HL-60 (cell line): ENCODE measurements at regions not wholly inside any gene's neighbourhood (a gene's known extent, or its start where the extent isn't known, plus 50 kb on each side); places are given as distances from the start of the nearest gene placed in this dataset.

Experiments
- DNase-seq, 2 experiments: peaks; one replicate each; pipeline ENCODE4 v3.0.0-alpha.2; 2010 to 2020; ENCODE audit warnings: low read depth in 1 of 2, low spot score in 1 of 2
- H3K27ac ChIP-seq: fragments of 250-450 bp; sonication (Bioruptor Pico); replicated peaks from 2 replicates; pipeline ENCODE4 v1.5.1; 2020; ENCODE audit warnings: mild to moderate bottlenecking, moderate library complexity
- H3K27me3 ChIP-seq: fragments of 250-450 bp; sonication (Bioruptor Pico); 2 replicates; pipeline ENCODE4 v1.5.1; 2021; ENCODE audit warnings: mild to moderate bottlenecking, moderate library complexity; ENCODE audit not compliant: insufficient read depth, poor library complexity, severe bottlenecking
- H3K4me3 ChIP-seq: replicated peaks from 2 replicates; pipeline ENCODE4 v1.5.1; 2011; ENCODE audit warnings: mild to moderate bottlenecking, control low read depth, low read length; ENCODE audit not compliant: insufficient read depth
- GABPA ChIP-seq: IDR thresholded peaks from 2 replicates; pipeline ENCODE4 v1.6.1; 2012; ENCODE audit warnings: low read depth
- POLR2AphosphoS5 ChIP-seq: IDR thresholded peaks from 2 replicates; pipeline ENCODE4 v1.6.1; 2012; ENCODE audit warnings: low read depth
- SPI1 ChIP-seq: IDR thresholded peaks from 2 replicates; pipeline ENCODE4 v1.6.1; 2012; ENCODE audit warnings: low read depth, mild to moderate bottlenecking, borderline replicate concordance
- TF ChIP-seq, protein P1 (sequence below): IDR thresholded peaks from 2 replicates; pipeline ENCODE4 v1.6.1; 2012; ENCODE audit warnings: low read depth; ENCODE audit not compliant: insufficient replicate concordance
- TF ChIP-seq, protein P2 (sequence below): IDR thresholded peaks from one replicate; pipeline ENCODE4 v1.5.1; 2011; ENCODE audit warnings: low read length, control low read depth, inconsistent platforms; ENCODE audit not compliant: insufficient read depth

DNA sequence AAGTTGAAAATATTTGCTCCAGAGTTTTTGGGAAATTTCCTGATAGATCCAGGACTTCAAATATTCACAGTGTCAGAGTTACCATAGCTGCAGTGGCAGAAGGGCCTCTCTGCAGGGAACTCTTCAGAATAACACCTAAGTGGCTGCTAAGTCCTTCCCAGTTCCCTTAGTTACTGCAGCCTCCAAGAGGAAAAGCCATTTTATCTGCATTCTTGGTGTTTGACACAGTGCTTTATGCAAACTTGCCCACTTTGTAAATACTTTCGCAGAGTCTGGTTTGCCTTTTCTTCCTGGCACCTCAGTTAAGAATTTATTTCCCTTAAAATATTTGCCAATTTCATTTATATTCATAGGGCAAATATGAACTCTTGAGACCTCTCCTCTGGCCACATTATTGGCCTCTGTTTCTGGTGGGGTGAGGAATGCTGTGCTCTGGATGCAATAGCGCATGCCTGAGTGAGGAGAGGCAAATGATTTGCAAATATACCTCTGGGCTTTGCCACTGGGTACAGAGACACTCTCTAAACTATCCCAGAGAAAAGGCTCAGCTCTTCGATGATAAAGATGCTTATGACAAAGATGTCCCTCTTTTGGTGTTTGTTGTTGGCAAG lies 566.3 kb upstream of the NR3C2 start:
- DNase-seq = no peak
- Histone ChIP-seq H3K27me3 (no peaks in the 10 kb centered on the region), H3K4me3 (no peak overlapping the region), H3K27ac (no peak overlapping the region)
- TF ChIP-seq POLR2AphosphoS5 (no peak), GABPA (no peak), SPI1 (no peak)
- TF ChIP-seq, protein P1, sequence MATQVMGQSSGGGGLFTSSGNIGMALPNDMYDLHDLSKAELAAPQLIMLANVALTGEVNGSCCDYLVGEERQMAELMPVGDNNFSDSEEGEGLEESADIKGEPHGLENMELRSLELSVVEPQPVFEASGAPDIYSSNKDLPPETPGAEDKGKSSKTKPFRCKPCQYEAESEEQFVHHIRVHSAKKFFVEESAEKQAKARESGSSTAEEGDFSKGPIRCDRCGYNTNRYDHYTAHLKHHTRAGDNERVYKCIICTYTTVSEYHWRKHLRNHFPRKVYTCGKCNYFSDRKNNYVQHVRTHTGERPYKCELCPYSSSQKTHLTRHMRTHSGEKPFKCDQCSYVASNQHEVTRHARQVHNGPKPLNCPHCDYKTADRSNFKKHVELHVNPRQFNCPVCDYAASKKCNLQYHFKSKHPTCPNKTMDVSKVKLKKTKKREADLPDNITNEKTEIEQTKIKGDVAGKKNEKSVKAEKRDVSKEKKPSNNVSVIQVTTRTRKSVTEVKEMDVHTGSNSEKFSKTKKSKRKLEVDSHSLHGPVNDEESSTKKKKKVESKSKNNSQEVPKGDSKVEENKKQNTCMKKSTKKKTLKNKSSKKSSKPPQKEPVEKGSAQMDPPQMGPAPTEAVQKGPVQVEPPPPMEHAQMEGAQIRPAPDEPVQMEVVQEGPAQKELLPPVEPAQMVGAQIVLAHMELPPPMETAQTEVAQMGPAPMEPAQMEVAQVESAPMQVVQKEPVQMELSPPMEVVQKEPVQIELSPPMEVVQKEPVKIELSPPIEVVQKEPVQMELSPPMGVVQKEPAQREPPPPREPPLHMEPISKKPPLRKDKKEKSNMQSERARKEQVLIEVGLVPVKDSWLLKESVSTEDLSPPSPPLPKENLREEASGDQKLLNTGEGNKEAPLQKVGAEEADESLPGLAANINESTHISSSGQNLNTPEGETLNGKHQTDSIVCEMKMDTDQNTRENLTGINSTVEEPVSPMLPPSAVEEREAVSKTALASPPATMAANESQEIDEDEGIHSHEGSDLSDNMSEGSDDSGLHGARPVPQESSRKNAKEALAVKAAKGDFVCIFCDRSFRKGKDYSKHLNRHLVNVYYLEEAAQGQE = no peak
- TF ChIP-seq, protein P2, sequence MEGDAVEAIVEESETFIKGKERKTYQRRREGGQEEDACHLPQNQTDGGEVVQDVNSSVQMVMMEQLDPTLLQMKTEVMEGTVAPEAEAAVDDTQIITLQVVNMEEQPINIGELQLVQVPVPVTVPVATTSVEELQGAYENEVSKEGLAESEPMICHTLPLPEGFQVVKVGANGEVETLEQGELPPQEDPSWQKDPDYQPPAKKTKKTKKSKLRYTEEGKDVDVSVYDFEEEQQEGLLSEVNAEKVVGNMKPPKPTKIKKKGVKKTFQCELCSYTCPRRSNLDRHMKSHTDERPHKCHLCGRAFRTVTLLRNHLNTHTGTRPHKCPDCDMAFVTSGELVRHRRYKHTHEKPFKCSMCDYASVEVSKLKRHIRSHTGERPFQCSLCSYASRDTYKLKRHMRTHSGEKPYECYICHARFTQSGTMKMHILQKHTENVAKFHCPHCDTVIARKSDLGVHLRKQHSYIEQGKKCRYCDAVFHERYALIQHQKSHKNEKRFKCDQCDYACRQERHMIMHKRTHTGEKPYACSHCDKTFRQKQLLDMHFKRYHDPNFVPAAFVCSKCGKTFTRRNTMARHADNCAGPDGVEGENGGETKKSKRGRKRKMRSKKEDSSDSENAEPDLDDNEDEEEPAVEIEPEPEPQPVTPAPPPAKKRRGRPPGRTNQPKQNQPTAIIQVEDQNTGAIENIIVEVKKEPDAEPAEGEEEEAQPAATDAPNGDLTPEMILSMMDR = no peak

DNA sequence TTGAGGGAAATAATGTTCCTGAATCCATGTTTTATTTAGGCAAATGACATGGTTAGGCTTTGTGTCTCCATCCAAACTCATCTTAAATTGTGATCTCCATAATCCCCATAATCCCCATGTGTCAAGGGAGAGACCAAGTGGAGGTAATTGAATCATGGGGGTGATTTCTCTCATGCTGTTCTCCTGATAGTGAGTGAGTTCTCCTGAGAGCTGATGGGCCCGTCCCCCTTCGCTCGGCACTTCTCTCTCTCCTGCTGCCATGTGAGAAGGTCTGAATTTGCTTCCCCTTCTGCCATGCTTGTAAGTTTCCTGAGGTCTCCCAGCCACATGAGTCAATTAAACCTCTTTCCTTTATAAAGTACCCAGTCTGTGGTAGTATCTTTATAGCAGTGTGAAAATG lies 563.0 kb upstream of the NR3C2 start:
- DNase-seq = no peak
- H3K27me3 ChIP-seq = no peaks in the 10 kb centered on the region
- TF ChIP-seq SPI1 (no peak), GABPA (no peak), POLR2AphosphoS5 (no peak)
- TF ChIP-seq, protein P2 = no peak
- TF ChIP-seq, protein P1 = no peak
- H3K27ac ChIP-seq = no peak overlapping the region
- H3K4me3 ChIP-seq = no peak overlapping the region

GRCh38 chr4:148999924-149000323 lies 557.7 kb upstream of the NR3C2 start:
- TF ChIP-seq SPI1 (no peak), POLR2AphosphoS5 (no peak), GABPA (no peak)
- TF ChIP-seq, protein P1 = no peak
- TF ChIP-seq, protein P2 = no peak
- H3K27ac ChIP-seq = no peak overlapping the region
- no peaks in the 10 kb centered on the region for H3K27me3 ChIP-seq
- no peak for DNase-seq
- H3K4me3 ChIP-seq = no peak overlapping the region
